GM18951 (cell line): ENCODE measurements at regions not wholly inside any gene's neighbourhood (a gene's known extent, or its start where the extent isn't known, plus 50 kb on each side); places are given as distances from the start of the nearest gene placed in this dataset.
"Not testable (repeated sequence)": the region's sequence is repeated elsewhere in the genome, so short reads cannot be mapped to it uniquely, and the experiment has no call there.

Experiments
- POLR2A ChIP-seq: IDR thresholded peaks from 4 replicates; pipeline ENCODE4 v1.6.1; 2011; ENCODE audit warnings: mild to moderate bottlenecking; ENCODE audit not compliant: insufficient read length, insufficient read depth; ENCODE audit errors: extremely low read depth
- in situ Hi-C: fragments of 300-500 bp; cut with MboI; formaldehyde crosslinking; loops from one replicate; pipeline ENCODE4 v1.12.0; 2022; ENCODE audit warnings: low sequenced_read_pairs, mixed read lengths, inconsistent platforms; ENCODE audit not compliant: unreplicated experiment

- in situ Hi-C loops = no loop called here
- TF ChIP-seq POLR2A = no peak
Observed at GRCh38 chr4:138473339-138473738, 231.2 kb upstream of the SLC7A11 start.

DNA sequence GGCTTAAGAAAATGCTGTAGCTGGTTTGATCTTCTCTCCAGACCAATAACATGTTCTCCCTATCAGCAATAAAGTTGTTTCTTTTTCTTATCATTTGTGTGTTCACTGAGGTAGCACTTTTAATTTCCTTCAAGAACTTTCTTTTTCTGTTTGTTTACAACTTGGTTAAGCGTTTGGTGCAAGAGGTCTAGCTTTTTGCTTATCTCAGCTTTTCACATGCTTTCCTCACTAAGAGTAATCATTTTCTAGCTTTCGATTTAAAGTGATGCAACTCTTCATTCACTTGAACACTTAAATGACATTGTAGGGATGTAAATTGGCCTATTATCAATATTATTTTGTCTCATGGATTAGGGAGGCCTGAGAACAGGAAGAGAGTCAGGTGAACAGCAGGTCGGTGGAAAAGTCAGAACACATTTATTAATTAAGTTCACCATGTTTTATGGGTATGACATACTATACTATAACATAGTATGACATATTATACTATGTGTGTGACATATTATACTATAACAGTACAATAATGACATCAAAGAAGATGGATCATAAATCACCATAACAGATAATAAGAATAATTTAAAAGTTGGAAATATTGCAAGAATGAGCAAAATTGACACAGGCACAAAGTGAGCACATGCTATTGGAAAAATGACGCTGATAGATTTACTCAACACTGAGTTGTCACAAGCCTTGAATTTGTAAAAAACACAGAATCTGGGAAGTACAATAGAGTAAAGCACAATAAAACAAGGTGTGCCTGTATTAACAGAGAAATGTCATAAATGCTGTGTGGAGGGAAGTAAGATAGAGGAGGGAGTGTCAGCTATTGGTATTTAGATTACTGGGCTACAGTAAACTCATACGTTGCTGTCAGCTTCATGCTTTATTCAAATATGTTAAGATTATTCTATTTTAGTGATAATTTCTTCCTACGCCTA is 218.6 kb upstream of the SLC7A11 start:
- in situ Hi-C loops = no loop called here

DNA sequence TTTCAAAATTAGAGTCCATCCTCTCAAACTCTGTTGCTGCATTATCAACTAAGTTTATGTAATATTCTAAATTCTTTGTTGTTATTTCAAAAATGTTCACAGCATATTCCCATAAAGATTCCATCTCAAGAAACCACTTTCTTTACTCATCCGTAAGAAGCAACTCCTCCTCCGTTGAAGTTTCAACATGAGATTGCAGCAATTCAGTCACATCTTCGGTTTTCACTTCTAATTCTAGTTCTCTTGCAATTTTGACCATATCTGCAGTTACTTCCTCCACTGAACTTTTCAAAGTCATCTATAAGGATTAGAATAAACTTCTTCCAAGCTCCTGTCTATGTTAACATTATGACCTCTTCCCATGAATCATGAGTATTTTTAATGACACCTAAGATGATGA is 216.6 kb upstream of the SLC7A11 start:
- TF ChIP-seq POLR2A = no peak
- in situ Hi-C loops = no loop called here

More for the DNA sequence above, 218.6 kb upstream of the SLC7A11 start:
- no peak for TF ChIP-seq POLR2A

DNA sequence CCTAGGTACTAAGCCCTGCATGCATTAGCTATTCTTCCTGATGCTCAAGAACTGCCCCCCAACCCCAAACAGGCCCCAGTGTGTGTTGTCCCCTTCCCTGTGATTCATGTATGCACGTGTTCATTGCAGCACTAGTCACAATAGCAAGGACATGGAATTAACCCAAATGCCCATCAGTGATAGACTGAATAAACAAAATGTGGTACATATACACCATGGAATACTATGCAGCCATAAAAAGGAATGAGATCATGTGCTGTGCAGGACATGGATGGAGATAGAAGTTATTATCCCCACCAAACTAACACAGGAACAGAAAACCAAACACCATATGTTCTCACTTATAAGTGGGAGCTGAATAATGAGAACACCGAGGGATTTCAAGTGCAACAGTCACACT is 214.2 kb upstream of the SLC7A11 start:
- in situ Hi-C loops = not testable (repeated sequence)

GRCh38 chr4:138455097-138455496 is 212.9 kb upstream of the SLC7A11 start:
- in situ Hi-C loops = no loop called here
- TF ChIP-seq POLR2A = no peak

DNA sequence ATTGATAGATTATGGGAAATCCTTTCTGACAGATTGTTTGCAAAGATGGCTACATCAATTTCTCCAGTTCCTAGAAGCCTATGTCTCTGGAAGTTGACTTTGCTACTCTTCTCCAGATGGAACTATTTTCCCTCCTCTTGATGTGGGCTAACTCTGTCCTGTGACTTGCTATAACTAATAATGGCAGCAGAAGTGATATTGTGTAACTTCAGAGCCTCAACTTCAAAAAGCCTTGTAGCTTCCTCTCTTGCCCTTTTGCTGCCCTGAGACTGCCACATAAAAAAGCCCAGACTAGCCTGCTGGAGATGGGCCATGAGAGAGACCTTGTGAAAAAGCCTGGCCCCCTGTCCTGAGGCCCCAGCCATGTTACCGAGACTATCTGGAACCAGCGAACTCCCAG is 210.7 kb upstream of the SLC7A11 start:
- TF ChIP-seq POLR2A = no peak
- in situ Hi-C loops = no loop called here

- no peak for TF ChIP-seq POLR2A
- in situ Hi-C loops = no loop called here
Observed at GRCh38 chr4:138451276-138451663, 209.1 kb upstream of the SLC7A11 start.

DNA sequence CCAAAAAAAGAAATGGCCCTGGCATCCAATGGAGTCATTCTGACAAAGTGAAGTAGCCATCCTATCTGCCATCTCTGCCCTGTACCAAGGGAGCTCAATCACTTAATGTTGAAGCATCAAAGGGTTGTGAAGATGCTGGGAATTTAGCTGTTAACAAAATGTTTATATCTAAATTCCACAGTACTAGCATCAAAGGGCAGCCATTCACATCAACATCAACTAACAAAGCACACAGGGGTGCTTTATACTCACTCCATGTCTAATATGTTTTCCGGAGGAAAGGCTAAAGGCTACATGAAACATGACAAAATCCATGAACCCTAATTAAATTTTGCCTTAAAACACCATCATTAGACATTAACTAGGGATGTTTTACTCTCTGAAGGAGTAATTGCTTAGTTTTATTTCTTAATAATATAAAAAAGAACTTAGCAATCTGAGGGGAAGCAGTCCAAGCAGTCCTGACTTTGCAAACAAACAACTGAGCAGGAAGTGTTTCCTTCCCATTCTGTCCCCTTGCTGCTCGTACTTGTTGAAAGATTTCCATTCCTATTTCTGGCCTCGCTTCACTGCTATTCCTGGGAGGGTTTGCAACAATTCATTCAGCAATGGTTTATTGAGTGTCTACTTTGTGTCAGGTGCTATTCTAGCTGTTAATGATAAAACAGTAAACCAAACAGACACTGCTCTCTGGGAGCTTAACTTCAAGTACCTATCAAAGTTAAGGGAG is 208.6 kb upstream of the SLC7A11 start:
- in situ Hi-C loops = no loop called here

GRCh38 chr4:138449938-138450337 is 207.8 kb upstream of the SLC7A11 start:
- in situ Hi-C loops = no loop called here

More for the DNA sequence above, 208.6 kb upstream of the SLC7A11 start:
- no peak for TF ChIP-seq POLR2A

DNA sequence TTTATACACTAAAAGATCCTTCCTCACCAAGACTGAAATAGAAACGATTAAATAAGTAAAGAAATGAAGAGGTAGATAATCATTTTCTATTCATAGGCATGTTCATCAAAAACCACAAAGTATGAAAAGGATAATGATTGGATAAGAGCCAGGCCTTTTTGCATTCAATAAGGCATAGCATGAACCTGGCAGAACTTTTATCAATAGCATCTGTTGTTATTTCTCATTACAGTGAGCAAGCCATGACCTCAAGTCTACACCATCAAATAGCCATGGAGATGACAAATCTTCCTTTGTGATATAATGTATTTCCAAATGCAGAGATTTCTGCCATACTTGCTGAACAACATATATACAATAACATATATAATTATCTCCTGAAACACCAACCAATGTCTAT is 206.0 kb upstream of the SLC7A11 start:
- TF ChIP-seq POLR2A = no peak
- in situ Hi-C loops = no loop called here

More at GRCh38 chr4:138449938-138450337, 207.8 kb upstream of the SLC7A11 start:
- TF ChIP-seq POLR2A = no peak

GRCh38 chr4:138446456-138446855 is 204.3 kb upstream of the SLC7A11 start:
- in situ Hi-C loops = no loop called here
- no peak for TF ChIP-seq POLR2A

DNA sequence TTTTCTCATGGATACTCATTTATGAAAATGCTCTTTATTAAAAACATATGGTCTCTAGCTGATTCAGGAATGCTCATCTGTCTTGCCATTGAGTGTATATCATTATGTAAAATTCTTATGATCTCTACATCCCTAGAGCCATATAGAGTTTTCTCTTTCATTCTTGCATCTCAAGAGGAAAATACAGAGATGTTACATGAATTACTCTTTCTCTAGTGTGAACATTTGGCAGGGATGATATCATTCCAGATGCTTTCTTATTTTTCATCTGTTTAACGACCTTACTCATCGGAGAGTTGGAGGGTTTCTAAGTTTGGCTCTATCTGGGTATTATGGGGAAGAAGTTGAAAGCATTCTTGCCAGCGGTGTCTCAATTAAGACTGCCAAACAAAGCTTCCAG is 202.9 kb upstream of the SLC7A11 start:
- in situ Hi-C loops = no loop called here
- TF ChIP-seq POLR2A = no peak

GRCh38 chr4:138444260-138444659 is 202.1 kb upstream of the SLC7A11 start:
- in situ Hi-C loops = no loop called here

DNA sequence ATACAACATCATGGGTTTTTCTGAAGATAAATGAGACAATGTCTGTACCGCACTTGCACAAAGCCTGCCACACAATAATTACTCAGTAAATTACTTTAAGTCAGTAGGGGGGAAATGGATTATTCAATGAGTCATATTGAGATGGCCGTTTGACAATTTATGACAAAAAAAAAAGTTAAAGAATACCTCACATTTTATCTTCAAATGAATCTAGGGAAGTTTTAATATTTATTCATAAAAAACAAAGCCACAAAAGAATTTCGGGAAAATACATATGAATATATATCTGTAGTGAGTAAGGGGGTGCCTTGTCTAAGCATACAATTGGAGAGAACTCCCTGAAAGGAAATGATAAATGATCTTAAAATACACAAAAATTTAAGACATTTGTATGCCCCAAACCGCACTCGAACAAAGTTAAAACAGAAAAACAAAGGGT is 197.0 kb upstream of the SLC7A11 start:
- in situ Hi-C loops = no loop called here
- no peak for TF ChIP-seq POLR2A

More at GRCh38 chr4:138444260-138444659, 202.1 kb upstream of the SLC7A11 start:
- no peak for TF ChIP-seq POLR2A
